HepG2 (cell line): ENCODE measurements at regions not wholly inside any gene's neighbourhood (a gene's known extent, or its start where the extent isn't known, plus 50 kb on each side); places are given as distances from the start of the nearest gene placed in this dataset.

ENCODE experiments used
- EZH2 ChIP-seq: conservative IDR thresholded peaks from 2 replicates; pipeline ENCODE4 v1.6.1; 2012; ENCODE audit warnings: mild to moderate bottlenecking, low read depth, low read length, moderate library complexity
- NCOR1 ChIP-seq: fragments of 200-600 bp; sonication (generic); IDR thresholded peaks from 2 replicates; pipeline ENCODE4 v1.7.0; 2017; ENCODE audit warnings: antibody characterized with exemption, low read length, borderline replicate concordance
- TCF7L2 ChIP-seq: IDR thresholded peaks from 2 replicates; pipeline ENCODE4 v1.6.1; 2011; ENCODE audit warnings: mild to moderate bottlenecking, low read depth, low read length, moderate library complexity
- ZFX ChIP-seq: sonication (generic); formaldehyde crosslinking; IDR thresholded peaks from 2 replicates; pipeline ENCODE4 v1.4.0; 2020; ENCODE audit warnings: mild to moderate bottlenecking, low read depth, missing genetic modification reagents, moderate library complexity
- ZNF589 ChIP-seq: sonication (generic); formaldehyde crosslinking; conservative IDR thresholded peaks from 2 replicates; pipeline ENCODE4 v1.8.0; 2022; ENCODE audit warnings: mild to moderate bottlenecking, moderate library complexity, missing genetic modification reagents
- ZNF616 ChIP-seq: sonication (generic); formaldehyde crosslinking; IDR thresholded peaks from 2 replicates; pipeline ENCODE4 v1.5.0; 2020; ENCODE audit warnings: low read depth, mild to moderate bottlenecking, missing genetic modification reagents
- TF ChIP-seq, protein P1 (sequence below): IDR thresholded peaks from 2 replicates; pipeline ENCODE4 v1.6.1; 2012; ENCODE audit warnings: low read depth, low read length, improper control_type of control experiment
- TF ChIP-seq, protein P2 (sequence below): sonication (generic); formaldehyde crosslinking; IDR thresholded peaks from 2 replicates; pipeline ENCODE4 v1.8.1; 2022; ENCODE audit warnings: low read depth, mild to moderate bottlenecking, missing genetic modification reagents
- TF ChIP-seq, protein P3 (sequence below): IDR thresholded peaks from 2 replicates; pipeline ENCODE4 v1.6.1; 2016; ENCODE audit warnings: low read depth
- TF ChIP-seq, protein P4 (sequence below): sonication (generic); formaldehyde crosslinking; IDR thresholded peaks from 2 replicates; pipeline ENCODE4 v1.8.0; 2022; ENCODE audit warnings: mild to moderate bottlenecking, missing genetic modification reagents

DNA sequence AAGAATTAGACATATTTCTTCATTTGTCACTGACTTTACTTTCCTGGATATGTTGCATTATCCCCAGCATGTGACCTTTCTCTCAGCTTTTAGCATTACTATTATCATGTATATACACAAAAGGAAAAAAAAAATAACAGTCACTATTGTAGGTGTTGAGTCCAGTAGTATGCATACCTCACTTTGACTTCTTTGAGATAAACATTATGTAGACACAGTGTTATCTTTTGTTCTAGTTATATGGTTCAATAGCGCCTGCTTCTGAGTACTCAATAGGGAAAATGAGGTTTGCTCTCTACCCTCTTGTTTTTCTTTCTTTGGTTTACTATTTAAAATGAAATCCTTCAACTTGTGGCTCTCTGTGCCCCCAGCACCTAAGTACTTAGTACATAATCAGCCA lies 409.6 kb upstream of the PKN2 start:
- TF ChIP-seq TCF7L2 = no peak
- no peak for TF ChIP-seq ZFX (CRISPR knock-in tag)
- TF ChIP-seq ZNF616 (CRISPR knock-in tag) = no peak
- TF ChIP-seq, protein P1, sequence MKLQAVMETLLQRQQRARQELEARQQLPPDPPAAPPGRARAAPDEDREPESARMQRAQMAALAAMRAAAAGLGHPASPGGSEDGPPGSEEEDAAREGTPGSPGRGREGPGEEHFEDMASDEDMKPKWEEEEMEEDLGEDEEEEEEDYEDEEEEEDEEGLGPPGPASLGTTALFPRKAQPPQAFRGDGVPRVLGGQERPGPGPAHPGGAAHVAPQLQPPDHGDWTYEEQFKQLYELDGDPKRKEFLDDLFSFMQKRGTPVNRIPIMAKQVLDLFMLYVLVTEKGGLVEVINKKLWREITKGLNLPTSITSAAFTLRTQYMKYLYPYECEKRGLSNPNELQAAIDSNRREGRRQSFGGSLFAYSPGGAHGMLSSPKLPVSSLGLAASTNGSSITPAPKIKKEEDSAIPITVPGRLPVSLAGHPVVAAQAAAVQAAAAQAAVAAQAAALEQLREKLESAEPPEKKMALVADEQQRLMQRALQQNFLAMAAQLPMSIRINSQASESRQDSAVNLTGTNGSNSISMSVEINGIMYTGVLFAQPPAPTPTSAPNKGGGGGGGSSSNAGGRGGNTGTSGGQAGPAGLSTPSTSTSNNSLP = no peak
- TF ChIP-seq, protein P2, sequence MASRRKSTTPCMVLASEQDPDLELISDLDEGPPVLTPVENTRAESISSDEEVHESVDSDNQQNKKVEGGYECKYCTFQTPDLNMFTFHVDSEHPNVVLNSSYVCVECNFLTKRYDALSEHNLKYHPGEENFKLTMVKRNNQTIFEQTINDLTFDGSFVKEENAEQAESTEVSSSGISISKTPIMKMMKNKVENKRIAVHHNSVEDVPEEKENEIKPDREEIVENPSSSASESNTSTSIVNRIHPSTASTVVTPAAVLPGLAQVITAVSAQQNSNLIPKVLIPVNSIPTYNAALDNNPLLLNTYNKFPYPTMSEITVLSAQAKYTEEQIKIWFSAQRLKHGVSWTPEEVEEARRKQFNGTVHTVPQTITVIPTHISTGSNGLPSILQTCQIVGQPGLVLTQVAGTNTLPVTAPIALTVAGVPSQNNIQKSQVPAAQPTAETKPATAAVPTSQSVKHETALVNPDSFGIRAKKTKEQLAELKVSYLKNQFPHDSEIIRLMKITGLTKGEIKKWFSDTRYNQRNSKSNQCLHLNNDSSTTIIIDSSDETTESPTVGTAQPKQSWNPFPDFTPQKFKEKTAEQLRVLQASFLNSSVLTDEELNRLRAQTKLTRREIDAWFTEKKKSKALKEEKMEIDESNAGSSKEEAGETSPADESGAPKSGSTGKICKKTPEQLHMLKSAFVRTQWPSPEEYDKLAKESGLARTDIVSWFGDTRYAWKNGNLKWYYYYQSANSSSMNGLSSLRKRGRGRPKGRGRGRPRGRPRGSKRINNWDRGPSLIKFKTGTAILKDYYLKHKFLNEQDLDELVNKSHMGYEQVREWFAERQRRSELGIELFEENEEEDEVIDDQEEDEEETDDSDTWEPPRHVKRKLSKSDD (CRISPR knock-in tag) = no peak
- no peak for TF ChIP-seq EZH2
- TF ChIP-seq, protein P3, sequence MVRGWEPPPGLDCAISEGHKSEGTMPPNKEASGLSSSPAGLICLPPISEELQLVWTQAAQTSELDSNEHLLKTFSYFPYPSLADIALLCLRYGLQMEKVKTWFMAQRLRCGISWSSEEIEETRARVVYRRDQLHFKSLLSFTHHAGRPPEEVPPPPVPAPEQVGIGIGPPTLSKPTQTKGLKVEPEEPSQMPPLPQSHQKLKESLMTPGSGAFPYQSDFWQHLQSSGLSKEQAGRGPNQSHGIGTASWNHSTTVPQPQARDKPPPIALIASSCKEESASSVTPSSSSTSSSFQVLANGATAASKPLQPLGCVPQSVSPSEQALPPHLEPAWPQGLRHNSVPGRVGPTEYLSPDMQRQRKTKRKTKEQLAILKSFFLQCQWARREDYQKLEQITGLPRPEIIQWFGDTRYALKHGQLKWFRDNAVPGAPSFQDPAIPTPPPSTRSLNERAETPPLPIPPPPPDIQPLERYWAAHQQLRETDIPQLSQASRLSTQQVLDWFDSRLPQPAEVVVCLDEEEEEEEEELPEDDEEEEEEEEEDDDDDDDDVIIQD = no peak
- TF ChIP-seq NCOR1 = no peak
- TF ChIP-seq ZNF589 (CRISPR knock-in tag) = no peak
- TF ChIP-seq, protein P4, sequence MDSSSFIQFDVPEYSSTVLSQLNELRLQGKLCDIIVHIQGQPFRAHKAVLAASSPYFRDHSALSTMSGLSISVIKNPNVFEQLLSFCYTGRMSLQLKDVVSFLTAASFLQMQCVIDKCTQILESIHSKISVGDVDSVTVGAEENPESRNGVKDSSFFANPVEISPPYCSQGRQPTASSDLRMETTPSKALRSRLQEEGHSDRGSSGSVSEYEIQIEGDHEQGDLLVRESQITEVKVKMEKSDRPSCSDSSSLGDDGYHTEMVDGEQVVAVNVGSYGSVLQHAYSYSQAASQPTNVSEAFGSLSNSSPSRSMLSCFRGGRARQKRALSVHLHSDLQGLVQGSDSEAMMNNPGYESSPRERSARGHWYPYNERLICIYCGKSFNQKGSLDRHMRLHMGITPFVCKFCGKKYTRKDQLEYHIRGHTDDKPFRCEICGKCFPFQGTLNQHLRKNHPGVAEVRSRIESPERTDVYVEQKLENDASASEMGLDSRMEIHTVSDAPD (CRISPR knock-in tag) = no peak
